Epithelial cell of proximal tubule (primary cell): ENCODE measurements at regions not wholly inside any gene's neighbourhood (a gene's known extent, or its start where the extent isn't known, plus 50 kb on each side); places are given as distances from the start of the nearest gene placed in this dataset.

ENCODE experiments used
- DNase-seq: peaks from one replicate; pipeline ENCODE4 v3.0.0-alpha.2; 2011; ENCODE audit warnings: low read depth
- H3K4me3 ChIP-seq: 2 replicates; pipeline ENCODE4 v1.5.1; 2011; ENCODE audit warnings: low read depth, mild to moderate bottlenecking, low read length
- CTCF ChIP-seq: conservative IDR thresholded peaks from 2 replicates; pipeline ENCODE4 v1.5.1; 2012; ENCODE audit warnings: low read depth, mild to moderate bottlenecking, low read length

GRCh38 chr15:77737238-77738037 lies 104.7 kb upstream of the LINGO1 start:
- no peak overlapping the region for H3K4me3 ChIP-seq
- no peak for DNase-seq
- TF ChIP-seq CTCF = no peak

- H3K4me3 ChIP-seq = no peak overlapping the region
- no peak for TF ChIP-seq CTCF
- no peak for DNase-seq
Observed at GRCh38 chr15:77734306-77734705, 101.6 kb upstream of the LINGO1 start.

- no peak for TF ChIP-seq CTCF
- no peak overlapping the region for H3K4me3 ChIP-seq
- DNase-seq = no peak
Observed at GRCh38 chr15:77733579-77734300, 101.0 kb upstream of the LINGO1 start.

- no peak overlapping the region for H3K4me3 ChIP-seq
- no peak for DNase-seq
- no peak for TF ChIP-seq CTCF
Observed at GRCh38 chr15:77732514-77733335, 100.0 kb upstream of the LINGO1 start.

GRCh38 chr15:77731945-77732344 lies 99.2 kb upstream of the LINGO1 start:
- DNase-seq = no peak
- no peak overlapping the region for H3K4me3 ChIP-seq
- TF ChIP-seq CTCF = no peak

- DNase-seq = no peak
- TF ChIP-seq CTCF = no peak
- no peak overlapping the region for H3K4me3 ChIP-seq
Observed at GRCh38 chr15:77731067-77731466, 98.4 kb upstream of the LINGO1 start.
